NB4 (cell line): ENCODE measurements at regions not wholly inside any gene's neighbourhood (a gene's known extent, or its start where the extent isn't known, plus 50 kb on each side); places are given as distances from the start of the nearest gene placed in this dataset.

Experiments
- DNase-seq: peaks from one replicate; pipeline ENCODE4 v3.0.0; 2010; ENCODE audit warnings: low read depth
- H3K4me3 ChIP-seq: one replicate; pipeline ENCODE4 v1.5.1; 2011; ENCODE audit warnings: mild to moderate bottlenecking, low read depth, low read length, moderate library complexity
- MYC ChIP-seq: IDR thresholded peaks from 2 replicates; pipeline ENCODE4 v1.6.1; 2011; ENCODE audit warnings: low read depth, low read length
- POLR2A ChIP-seq: IDR thresholded peaks from 2 replicates; pipeline ENCODE4 v1.6.1; 2011; ENCODE audit warnings: mild to moderate bottlenecking; ENCODE audit not compliant: insufficient read length; ENCODE audit errors: extremely low read depth
- TF ChIP-seq, protein P1 (sequence below): IDR thresholded peaks from one replicate; pipeline ENCODE4 v1.5.1; 2012; ENCODE audit warnings: low read depth, low read length
- TF ChIP-seq, protein P2 (sequence below): IDR thresholded peaks from 2 replicates; pipeline ENCODE4 v1.6.1; 2011; ENCODE audit warnings: low read depth, low read length

DNA sequence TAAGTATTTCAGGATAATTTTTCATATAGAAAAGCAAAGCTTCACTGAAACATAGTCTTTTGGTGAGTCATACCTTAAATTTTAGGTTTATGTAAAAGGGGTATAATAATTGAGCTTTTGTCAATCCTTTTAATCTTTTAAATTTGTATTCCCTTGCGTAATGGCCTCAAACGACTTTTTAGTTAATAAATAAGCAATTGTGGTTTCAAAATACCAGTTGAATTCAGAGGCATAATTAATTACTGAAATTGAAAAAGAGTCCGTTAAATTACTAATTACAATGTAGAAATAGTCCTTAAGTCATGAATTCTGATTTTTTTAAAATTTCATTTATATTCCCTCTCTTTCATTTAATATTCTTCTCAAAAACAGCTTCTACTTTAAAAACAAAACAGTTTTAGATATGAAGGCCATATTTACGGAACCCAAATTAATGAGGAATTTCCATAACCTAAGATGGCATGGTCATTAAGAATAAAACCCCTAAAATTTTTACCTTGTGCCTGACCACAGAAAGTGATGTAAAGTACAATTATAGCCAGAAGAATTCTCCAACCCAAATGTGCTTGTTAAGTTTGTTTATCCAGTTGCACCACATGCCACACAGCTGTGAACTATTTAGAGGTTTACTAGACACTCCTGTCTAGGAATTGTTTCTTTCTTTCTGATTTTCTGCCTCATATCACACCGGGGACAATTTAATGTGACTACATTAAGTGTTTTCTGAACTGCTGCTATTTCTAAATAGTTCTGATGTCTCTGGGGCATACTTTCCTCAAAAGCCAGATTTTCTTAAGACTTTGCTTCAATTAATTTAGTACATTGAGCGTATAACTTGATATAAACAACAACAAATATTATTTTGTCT lies 60.7 kb upstream of the ITGA4 start:
- DNase-seq = peak; percentile 33
- H3K4me3 ChIP-seq = no peak overlapping the region
- TF ChIP-seq, protein P1, sequence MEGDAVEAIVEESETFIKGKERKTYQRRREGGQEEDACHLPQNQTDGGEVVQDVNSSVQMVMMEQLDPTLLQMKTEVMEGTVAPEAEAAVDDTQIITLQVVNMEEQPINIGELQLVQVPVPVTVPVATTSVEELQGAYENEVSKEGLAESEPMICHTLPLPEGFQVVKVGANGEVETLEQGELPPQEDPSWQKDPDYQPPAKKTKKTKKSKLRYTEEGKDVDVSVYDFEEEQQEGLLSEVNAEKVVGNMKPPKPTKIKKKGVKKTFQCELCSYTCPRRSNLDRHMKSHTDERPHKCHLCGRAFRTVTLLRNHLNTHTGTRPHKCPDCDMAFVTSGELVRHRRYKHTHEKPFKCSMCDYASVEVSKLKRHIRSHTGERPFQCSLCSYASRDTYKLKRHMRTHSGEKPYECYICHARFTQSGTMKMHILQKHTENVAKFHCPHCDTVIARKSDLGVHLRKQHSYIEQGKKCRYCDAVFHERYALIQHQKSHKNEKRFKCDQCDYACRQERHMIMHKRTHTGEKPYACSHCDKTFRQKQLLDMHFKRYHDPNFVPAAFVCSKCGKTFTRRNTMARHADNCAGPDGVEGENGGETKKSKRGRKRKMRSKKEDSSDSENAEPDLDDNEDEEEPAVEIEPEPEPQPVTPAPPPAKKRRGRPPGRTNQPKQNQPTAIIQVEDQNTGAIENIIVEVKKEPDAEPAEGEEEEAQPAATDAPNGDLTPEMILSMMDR = no peak
- TF ChIP-seq POLR2A (no peak), MYC (0 out of 2 replicates have a peak, but pooled peaks have one; percentile 11)
- TF ChIP-seq, protein P2, sequence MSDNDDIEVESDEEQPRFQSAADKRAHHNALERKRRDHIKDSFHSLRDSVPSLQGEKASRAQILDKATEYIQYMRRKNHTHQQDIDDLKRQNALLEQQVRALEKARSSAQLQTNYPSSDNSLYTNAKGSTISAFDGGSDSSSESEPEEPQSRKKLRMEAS = 0 out of 2 replicates have a peak, but pooled peaks have one; percentile 4

DNA sequence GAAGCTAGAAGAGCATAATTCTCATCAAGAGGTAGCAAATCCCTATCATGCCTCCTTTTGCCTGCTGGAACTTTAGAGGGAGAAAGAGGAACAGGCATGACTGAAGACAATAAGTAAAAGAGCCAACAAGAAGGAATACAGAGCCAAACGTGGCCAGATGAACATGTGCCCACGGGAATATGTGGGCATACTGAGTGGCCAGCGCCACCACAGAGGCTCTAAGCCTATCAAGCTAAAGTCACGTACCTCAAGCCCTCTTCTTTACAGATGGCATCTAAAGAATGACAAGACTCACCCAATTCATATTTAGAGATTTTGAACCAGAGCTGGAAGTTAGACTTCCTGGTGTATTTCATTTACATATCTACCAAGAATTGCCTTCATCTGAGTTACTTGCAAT lies 59.9 kb upstream of the ITGA4 start:
- H3K4me3 ChIP-seq = no peak overlapping the region
- TF ChIP-seq, protein P2 = no peak
- TF ChIP-seq, protein P1 = no peak
- TF ChIP-seq MYC = no peak
- TF ChIP-seq POLR2A = no peak
- DNase-seq = no peak

DNA sequence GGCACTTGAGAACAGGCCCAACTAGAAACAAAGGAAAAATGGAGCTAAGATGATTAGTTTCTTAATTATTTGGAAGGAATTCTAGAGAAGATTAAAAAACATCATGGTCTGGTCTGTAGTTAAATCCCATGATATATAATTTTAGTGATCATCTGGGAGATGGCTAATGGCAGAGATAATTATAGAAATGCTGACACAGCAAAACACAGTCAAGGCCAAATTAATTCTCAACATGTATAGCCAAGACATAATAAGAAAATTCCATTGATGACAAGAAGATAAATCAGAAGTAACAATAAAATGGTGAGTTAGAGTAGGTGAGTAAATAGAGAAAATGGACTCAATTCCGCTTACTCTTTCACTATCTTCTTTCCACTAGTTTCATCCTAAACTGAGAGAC lies 59.2 kb upstream of the ITGA4 start:
- TF ChIP-seq, protein P1 = no peak
- TF ChIP-seq, protein P2 = no peak
- TF ChIP-seq POLR2A (no peak), MYC (no peak)

DNA sequence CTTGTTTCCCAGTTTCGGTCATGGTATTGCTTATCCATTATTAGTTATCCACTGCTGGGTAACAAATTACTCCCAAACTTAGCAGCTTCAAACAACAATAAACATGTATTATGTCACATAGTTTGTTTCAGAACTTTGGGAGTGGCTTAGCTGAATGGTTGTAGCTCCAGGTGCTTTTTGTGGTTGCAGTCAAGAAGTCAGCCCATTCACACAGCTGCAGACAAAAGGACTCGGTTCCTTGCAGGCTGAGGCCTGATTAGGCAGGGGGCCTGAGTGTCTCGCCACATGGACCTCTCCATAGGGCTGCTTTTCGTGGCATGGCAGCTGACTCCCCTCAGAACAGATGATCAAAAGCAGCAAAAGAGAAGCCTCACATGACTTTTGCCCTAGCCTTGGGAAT lies 58.2 kb upstream of the ITGA4 start:
- TF ChIP-seq MYC = no peak
- TF ChIP-seq, protein P1 = no peak
- TF ChIP-seq, protein P2 = no peak
- TF ChIP-seq POLR2A = no peak
- no peak overlapping the region for H3K4me3 ChIP-seq
- no peak for DNase-seq

More for the DNA sequence above, 59.2 kb upstream of the ITGA4 start:
- no peak for DNase-seq
- no peak overlapping the region for H3K4me3 ChIP-seq

DNA sequence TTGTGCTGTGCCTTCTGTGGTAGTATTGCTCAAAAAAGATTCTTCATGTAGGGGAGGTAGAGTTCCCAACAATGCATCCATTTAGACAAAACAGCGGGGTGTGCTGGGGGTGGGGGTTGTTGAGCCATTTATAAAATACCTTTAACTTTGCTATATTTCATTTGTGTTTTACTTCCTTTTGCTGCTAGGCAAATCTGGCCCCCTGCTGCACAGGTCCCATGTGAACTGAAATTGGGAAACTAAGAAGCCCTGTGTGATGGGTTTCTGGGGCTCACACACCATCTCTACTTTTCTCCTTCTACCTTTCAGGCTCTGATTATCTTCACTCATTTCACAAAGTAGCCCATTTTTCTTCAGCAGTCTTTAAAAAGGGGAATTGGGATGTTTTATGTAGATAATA lies 52.7 kb upstream of the ITGA4 start:
- no peak overlapping the region for H3K4me3 ChIP-seq
- TF ChIP-seq POLR2A (no peak), MYC (no peak)
- TF ChIP-seq, protein P2 = no peak
- TF ChIP-seq, protein P1 = no peak
- DNase-seq = no peak
